Cardiac muscle cell (in vitro differentiated cells and primary cell): ENCODE measurements at regions not wholly inside any gene's neighbourhood (a gene's known extent, or its start where the extent isn't known, plus 50 kb on each side); places are given as distances from the start of the nearest gene placed in this dataset.

Experiments used
- DNase-seq, 2 donors: peaks; one replicate each; pipeline versions ENCODE4 v3.0.0 to v3.0.0-alpha.2; 2010 to 2017; ENCODE audit warnings: low read depth in 1 of 2, low spot score in 1 of 2
- H3K27ac ChIP-seq: fragments of 200-600 bp; sonication (generic); 2 replicates; pipeline ENCODE4 v1.5.1; 2016
- H3K27me3 ChIP-seq: fragments of 200-600 bp; sonication (generic); 2 replicates; pipeline ENCODE4 v1.6.0; 2016; ENCODE audit warnings: control low read depth
- H3K36me3 ChIP-seq: fragments of 200-600 bp; sonication (generic); 2 replicates; pipeline ENCODE4 v1.5.1; 2016; ENCODE audit warnings: control low read depth
- H3K4me1 ChIP-seq: fragments of 200-600 bp; sonication (generic); 2 replicates; pipeline ENCODE4 v1.8.1; 2017; ENCODE audit warnings: low read depth, mild to moderate bottlenecking, mixed run types
- H3K4me3 ChIP-seq: fragments of 200-600 bp; sonication (generic); 2 replicates; pipeline ENCODE4 v1.5.1; 2016; ENCODE audit warnings: mild to moderate bottlenecking
- H3K9me3 ChIP-seq: fragments of 200-600 bp; sonication (generic); 2 replicates; pipeline ENCODE4 v1.5.1; 2017; ENCODE audit warnings: low read depth, mild to moderate bottlenecking, control low read depth
- CTCF ChIP-seq: IDR thresholded peaks from 2 replicates; pipeline ENCODE4 v1.5.1; 2012; ENCODE audit warnings: low read depth, mild to moderate bottlenecking, low read length

GRCh38 chr18:78772360-78773302 lies 207.0 kb upstream of the SALL3 start:
- no peak for DNase-seq
- no peaks in the 10 kb centered on the region for H3K36me3 ChIP-seq
- H3K27me3 ChIP-seq: no peaks in the 10 kb centered on the region
- no peaks in the 10 kb centered on the region for H3K9me3 ChIP-seq
- no peak overlapping the region for H3K27ac ChIP-seq
- no peaks in the 10 kb centered on the region for H3K4me1 ChIP-seq
- H3K4me3 ChIP-seq: no peak overlapping the region
- TF ChIP-seq CTCF: no peak

GRCh38 chr18:78773303-78773755 lies 206.3 kb upstream of the SALL3 start:
- Histone ChIP-seq H3K36me3 (no peaks in the 10 kb centered on the region), H3K27ac (no peak overlapping the region), H3K4me3 (no peak overlapping the region), H3K4me1 (no peaks in the 10 kb centered on the region), H3K9me3 (no peaks in the 10 kb centered on the region), H3K27me3 (no peaks in the 10 kb centered on the region)
- TF ChIP-seq CTCF: no peak
- DNase-seq: no peak

- Histone ChIP-seq H3K4me3 (no peak overlapping the region), H3K36me3 (no peaks in the 10 kb centered on the region), H3K27me3 (no peaks in the 10 kb centered on the region), H3K27ac (no peak overlapping the region), H3K4me1 (no peaks in the 10 kb centered on the region), H3K9me3 (no peaks in the 10 kb centered on the region)
- TF ChIP-seq CTCF: no peak
- no peak for DNase-seq
These were observed 205.8 kb upstream of the SALL3 start for GRCh38 chr18:78773819-78774218.

- TF ChIP-seq CTCF: no peak
- Histone ChIP-seq H3K9me3 (no peaks in the 10 kb centered on the region), H3K4me3 (no peak overlapping the region), H3K4me1 (no peaks in the 10 kb centered on the region), H3K27me3 (no peaks in the 10 kb centered on the region), H3K27ac (no peak overlapping the region), H3K36me3 (no peaks in the 10 kb centered on the region)
- no peak for DNase-seq
These were observed 204.9 kb upstream of the SALL3 start for GRCh38 chr18:78774741-78775141.

- DNase-seq: no peak
- Histone ChIP-seq H3K36me3 (no peaks in the 10 kb centered on the region), H3K4me3 (no peak overlapping the region), H3K27ac (no peak overlapping the region), H3K27me3 (no peaks in the 10 kb centered on the region), H3K9me3 (no peaks in the 10 kb centered on the region), H3K4me1 (no peaks in the 10 kb centered on the region)
- TF ChIP-seq CTCF: no peak
These were observed 203.5 kb upstream of the SALL3 start for GRCh38 chr18:78776151-78776550.
